ENCODE measurements at regions not wholly inside any gene's neighbourhood (a gene's known extent, or its start where the extent isn't known, plus 50 kb on each side); places are given as distances from the start of the nearest gene placed in this dataset.
A peak's percentile ranks its signal among the peaks of the same experiment; 100 is the strongest.

- TF ChIP-seq RAD21 (IDR thresholded peaks at IDR 0.05) = no peak
These were observed 109.9 kb downstream of the PTCSC3 start (continued) for GRCh38 chr14:36066636-36067035.

DNA sequence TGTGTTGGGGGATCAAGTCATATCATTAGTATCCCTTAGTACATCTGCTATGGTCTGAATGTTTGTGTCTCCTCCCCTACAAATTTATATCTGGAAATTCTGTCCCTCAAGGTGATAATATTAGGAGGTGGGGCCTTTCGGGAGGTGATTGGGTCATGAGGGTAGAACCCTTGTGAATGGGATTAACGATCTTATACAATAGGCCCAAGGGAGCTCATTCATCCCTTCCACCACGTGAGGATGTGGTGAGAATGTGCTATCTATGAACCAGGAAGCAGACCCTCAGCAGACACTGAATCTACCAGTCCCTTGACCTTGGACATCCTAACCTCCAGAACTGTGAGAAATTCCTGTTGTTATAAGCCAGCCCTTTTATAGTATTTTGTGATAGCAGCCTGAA, 110.7 kb downstream of the PTCSC3 start:
- H3K27ac ChIP-seq (ENCODE audit: low read depth in 1 of 2, low read length in 2 of 2) = no peak overlapping the region
- no peak overlapping the region for H3K4me3 ChIP-seq (ENCODE audit: low read depth in 1 of 3, low read length in 3 of 3)
- no peaks in the 10 kb centered on the region for H3K36me3 ChIP-seq (ENCODE audit: control insufficient read depth in 4 of 4, insufficient read depth in 3 of 4, low read depth in 1 of 4, low read length in 3 of 4)
- H3K27me3 ChIP-seq (ENCODE audit: control insufficient read depth in 4 of 4, insufficient read depth in 4 of 4, low read length in 3 of 4) = no peaks in the 10 kb centered on the region
- WGBS = 76% methylated on average over 3 of the region's 3 CpGs
- H3K9me3 ChIP-seq (ENCODE audit: control insufficient read depth in 4 of 4, low read length in 3 of 4) = no peaks in the 10 kb centered on the region
- TF ChIP-seq HNF4G (IDR thresholded peaks at IDR 0.05) = no peak
- TF ChIP-seq, protein P1, sequence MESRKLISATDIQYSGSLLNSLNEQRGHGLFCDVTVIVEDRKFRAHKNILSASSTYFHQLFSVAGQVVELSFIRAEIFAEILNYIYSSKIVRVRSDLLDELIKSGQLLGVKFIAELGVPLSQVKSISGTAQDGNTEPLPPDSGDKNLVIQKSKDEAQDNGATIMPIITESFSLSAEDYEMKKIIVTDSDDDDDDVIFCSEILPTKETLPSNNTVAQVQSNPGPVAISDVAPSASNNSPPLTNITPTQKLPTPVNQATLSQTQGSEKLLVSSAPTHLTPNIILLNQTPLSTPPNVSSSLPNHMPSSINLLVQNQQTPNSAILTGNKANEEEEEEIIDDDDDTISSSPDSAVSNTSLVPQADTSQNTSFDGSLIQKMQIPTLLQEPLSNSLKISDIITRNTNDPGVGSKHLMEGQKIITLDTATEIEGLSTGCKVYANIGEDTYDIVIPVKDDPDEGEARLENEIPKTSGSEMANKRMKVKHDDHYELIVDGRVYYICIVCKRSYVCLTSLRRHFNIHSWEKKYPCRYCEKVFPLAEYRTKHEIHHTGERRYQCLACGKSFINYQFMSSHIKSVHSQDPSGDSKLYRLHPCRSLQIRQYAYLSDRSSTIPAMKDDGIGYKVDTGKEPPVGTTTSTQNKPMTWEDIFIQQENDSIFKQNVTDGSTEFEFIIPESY (IDR thresholded peaks at IDR 0.05) = no peak
- TF ChIP-seq YY1 (IDR thresholded peaks at IDR 0.05) = no peak
- no peak for TF ChIP-seq RXRA (IDR thresholded peaks at IDR 0.05)
- TF ChIP-seq, protein P2, sequence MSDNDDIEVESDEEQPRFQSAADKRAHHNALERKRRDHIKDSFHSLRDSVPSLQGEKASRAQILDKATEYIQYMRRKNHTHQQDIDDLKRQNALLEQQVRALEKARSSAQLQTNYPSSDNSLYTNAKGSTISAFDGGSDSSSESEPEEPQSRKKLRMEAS (IDR thresholded peaks at IDR 0.05) = no peak
- no peak for TF ChIP-seq CTCF (IDR thresholded peaks at IDR 0.05; ENCODE audit: low read depth, low read length, missing input control)
- no peak for TF ChIP-seq RAD21 (IDR thresholded peaks at IDR 0.05)
- no peak for TF ChIP-seq JUND (IDR thresholded peaks at IDR 0.05)
- no peak for TF ChIP-seq SP1 (IDR thresholded peaks at IDR 0.05)
- TF ChIP-seq FOXA1 (IDR thresholded peaks at IDR 0.05) = no peak
- no peak for TF ChIP-seq EGR1 (IDR thresholded peaks at IDR 0.05; ENCODE audit: low read depth in 2 of 2)
- TF ChIP-seq TAF1 (conservative IDR thresholded peaks at IDR 0.05) = no peak
- no peak overlapping the region for H3K9ac ChIP-seq (ENCODE audit: low read depth in 1 of 2, low read length in 2 of 2)
- H3K4me1 ChIP-seq (ENCODE audit: control insufficient read depth in 4 of 4, insufficient read depth in 4 of 4, low read length in 3 of 4) = peaks cover 4 to 13% (median 9%) of the 10 kb centered on the region in 4 donors
- no peak for DNase-seq (ENCODE audit: low spot score)

DNA sequence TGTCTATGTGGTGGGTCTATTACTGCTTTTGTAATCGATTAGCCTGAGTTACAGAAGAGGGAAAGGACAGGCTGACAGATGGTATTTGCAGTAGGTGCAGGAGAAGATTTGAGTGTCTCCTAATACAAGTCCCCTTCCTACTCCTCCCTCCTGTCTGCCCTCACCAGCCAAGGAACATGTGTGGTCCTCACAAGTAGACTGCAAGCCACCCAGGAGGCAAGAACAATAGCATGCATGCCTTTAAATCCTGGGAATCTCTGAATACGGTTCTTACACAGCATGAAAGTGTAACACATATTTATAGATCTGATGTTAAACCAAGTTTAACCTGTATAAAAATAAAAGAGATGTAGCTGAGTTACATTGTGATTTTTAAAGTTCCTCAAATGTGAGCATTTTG, 117.0 kb downstream of the PTCSC3 start:
- no peaks in the 10 kb centered on the region for H3K27me3 ChIP-seq (ENCODE audit: control insufficient read depth in 4 of 4, insufficient read depth in 4 of 4, low read length in 3 of 4)
- H3K36me3 ChIP-seq (ENCODE audit: control insufficient read depth in 4 of 4, insufficient read depth in 3 of 4, low read depth in 1 of 4, low read length in 3 of 4) = no peaks in the 10 kb centered on the region
- no peak overlapping the region for H3K9ac ChIP-seq (ENCODE audit: low read depth in 1 of 2, low read length in 2 of 2)
- no peak overlapping the region for H3K4me3 ChIP-seq (ENCODE audit: low read depth in 1 of 3, low read length in 3 of 3)
- no peak for DNase-seq (ENCODE audit: low spot score)
- WGBS = 80% methylated on average over 2 of the region's 2 CpGs
- peaks cover 2 to 7% (median 6%) of the 10 kb centered on the region in 4 donors for H3K4me1 ChIP-seq (ENCODE audit: control insufficient read depth in 4 of 4, insufficient read depth in 4 of 4, low read length in 3 of 4)
- TF ChIP-seq FOXA1 (IDR thresholded peaks at IDR 0.05) = no peak
- no peaks in the 10 kb centered on the region for H3K9me3 ChIP-seq (ENCODE audit: control insufficient read depth in 4 of 4, low read length in 3 of 4)
- no peak overlapping the region for H3K27ac ChIP-seq (ENCODE audit: low read depth in 1 of 2, low read length in 2 of 2)

DNA sequence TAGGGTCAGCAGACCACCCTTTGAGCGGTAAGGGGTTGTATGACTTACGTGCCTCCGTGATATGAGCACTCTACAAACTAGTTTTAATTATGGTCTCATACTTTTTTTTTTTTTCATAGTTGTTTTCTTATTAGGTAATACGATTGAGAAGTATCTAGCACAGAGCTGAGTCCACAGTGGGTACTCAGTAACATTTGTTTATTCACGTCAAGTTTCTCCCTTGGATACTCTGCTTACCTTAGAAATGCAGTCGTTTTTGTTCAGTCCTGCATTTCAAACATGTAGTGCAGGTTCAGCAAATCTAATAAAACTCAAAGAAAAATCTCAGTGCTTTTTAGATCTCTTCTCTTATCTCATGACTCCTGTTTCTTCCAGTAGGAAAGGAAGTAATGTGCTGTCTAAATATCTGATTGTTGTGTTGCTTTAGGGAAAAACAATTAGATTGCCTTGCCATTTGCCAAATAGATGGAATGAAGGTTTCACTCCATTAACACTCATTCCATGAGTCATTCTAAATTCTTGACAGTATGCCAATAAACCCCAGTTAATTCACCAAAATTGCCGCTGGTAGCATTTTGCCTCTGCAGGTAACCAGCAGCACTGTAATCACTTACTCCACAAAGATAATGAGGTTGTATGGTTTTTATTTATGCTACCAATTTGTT, 118.9 kb downstream of the PTCSC3 start:
- Histone ChIP-seq H3K9ac (ENCODE audit: low read depth in 1 of 2, low read length in 2 of 2) (no peak overlapping the region), H3K36me3 (ENCODE audit: control insufficient read depth in 4 of 4, insufficient read depth in 3 of 4, low read depth in 1 of 4, low read length in 3 of 4) (no peaks in the 10 kb centered on the region), H3K4me1 (ENCODE audit: control insufficient read depth in 4 of 4, insufficient read depth in 4 of 4, low read length in 3 of 4) (peaks cover 4 to 22% (median 14%) of the 10 kb centered on the region in 4 donors), H3K4me3 (ENCODE audit: low read depth in 1 of 3, low read length in 3 of 3) (no peak overlapping the region), H3K27ac (ENCODE audit: low read depth in 1 of 2, low read length in 2 of 2) (no peak overlapping the region), H3K9me3 (ENCODE audit: control insufficient read depth in 4 of 4, low read length in 3 of 4) (no peaks in the 10 kb centered on the region), H3K27me3 (ENCODE audit: control insufficient read depth in 4 of 4, insufficient read depth in 4 of 4, low read length in 3 of 4) (no peaks in the 10 kb centered on the region)
- DNase-seq (ENCODE audit: low spot score) = no peak
- WGBS = 67% methylated on average over 7 of the region's 7 CpGs
- TF ChIP-seq JUND (IDR thresholded peaks at IDR 0.05) (peak in 1 of 2 donors; percentile 29), GABPA (IDR thresholded peaks at IDR 0.05 in 1 of 2, conservative IDR thresholded peaks at IDR 0.05 in 1 of 2) (no peak)
